Cardiac muscle cell (in vitro differentiated cells and primary cell): ENCODE measurements at regions not wholly inside any gene's neighbourhood (a gene's known extent, or its start where the extent isn't known, plus 50 kb on each side); places are given as distances from the start of the nearest gene placed in this dataset.

ENCODE experiments used
- DNase-seq, 2 donors: peaks; one replicate each; pipeline versions ENCODE4 v3.0.0 to v3.0.0-alpha.2; 2010 to 2017; ENCODE audit warnings: low read depth in 1 of 2, low spot score in 1 of 2
- H3K27ac ChIP-seq: fragments of 200-600 bp; sonication (generic); 2 replicates; pipeline ENCODE4 v1.5.1; 2016
- H3K27me3 ChIP-seq: fragments of 200-600 bp; sonication (generic); 2 replicates; pipeline ENCODE4 v1.6.0; 2016; ENCODE audit warnings: control low read depth
- H3K36me3 ChIP-seq: fragments of 200-600 bp; sonication (generic); 2 replicates; pipeline ENCODE4 v1.5.1; 2016; ENCODE audit warnings: control low read depth
- H3K4me1 ChIP-seq: fragments of 200-600 bp; sonication (generic); 2 replicates; pipeline ENCODE4 v1.8.1; 2017; ENCODE audit warnings: low read depth, mild to moderate bottlenecking, mixed run types
- H3K4me3 ChIP-seq: fragments of 200-600 bp; sonication (generic); 2 replicates; pipeline ENCODE4 v1.5.1; 2016; ENCODE audit warnings: mild to moderate bottlenecking
- H3K9me3 ChIP-seq: fragments of 200-600 bp; sonication (generic); 2 replicates; pipeline ENCODE4 v1.5.1; 2017; ENCODE audit warnings: low read depth, mild to moderate bottlenecking, control low read depth
- TF ChIP-seq, protein P1 (sequence below): IDR thresholded peaks from 2 replicates; pipeline ENCODE4 v1.5.1; 2012; ENCODE audit warnings: low read depth, mild to moderate bottlenecking, low read length

DNA sequence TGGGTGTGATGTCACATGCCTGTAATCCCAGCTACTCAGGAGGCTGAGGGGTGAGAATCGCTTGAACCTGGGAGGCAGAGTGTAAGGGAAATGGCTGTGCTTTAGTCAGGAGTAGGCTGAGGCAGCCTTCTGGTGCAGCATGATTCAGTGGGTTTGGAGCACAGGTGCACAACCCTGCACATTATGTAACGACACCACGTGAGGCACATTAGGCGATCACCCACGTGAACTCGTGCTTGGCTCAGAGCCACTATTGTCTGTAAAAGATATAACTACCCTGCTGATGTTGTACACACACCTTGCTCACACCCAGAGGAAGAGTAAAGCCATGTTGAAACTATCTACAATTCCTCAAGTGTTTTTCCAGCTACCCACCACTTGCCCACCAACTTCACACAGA is 54.8 kb upstream of the ZC3H15 start:
- Histone ChIP-seq H3K27me3 (no peaks in the 10 kb centered on the region), H3K27ac (no peak overlapping the region), H3K36me3 (no peaks in the 10 kb centered on the region), H3K9me3 (no peaks in the 10 kb centered on the region), H3K4me1 (no peaks in the 10 kb centered on the region), H3K4me3 (no peak overlapping the region)
- TF ChIP-seq, protein P1, sequence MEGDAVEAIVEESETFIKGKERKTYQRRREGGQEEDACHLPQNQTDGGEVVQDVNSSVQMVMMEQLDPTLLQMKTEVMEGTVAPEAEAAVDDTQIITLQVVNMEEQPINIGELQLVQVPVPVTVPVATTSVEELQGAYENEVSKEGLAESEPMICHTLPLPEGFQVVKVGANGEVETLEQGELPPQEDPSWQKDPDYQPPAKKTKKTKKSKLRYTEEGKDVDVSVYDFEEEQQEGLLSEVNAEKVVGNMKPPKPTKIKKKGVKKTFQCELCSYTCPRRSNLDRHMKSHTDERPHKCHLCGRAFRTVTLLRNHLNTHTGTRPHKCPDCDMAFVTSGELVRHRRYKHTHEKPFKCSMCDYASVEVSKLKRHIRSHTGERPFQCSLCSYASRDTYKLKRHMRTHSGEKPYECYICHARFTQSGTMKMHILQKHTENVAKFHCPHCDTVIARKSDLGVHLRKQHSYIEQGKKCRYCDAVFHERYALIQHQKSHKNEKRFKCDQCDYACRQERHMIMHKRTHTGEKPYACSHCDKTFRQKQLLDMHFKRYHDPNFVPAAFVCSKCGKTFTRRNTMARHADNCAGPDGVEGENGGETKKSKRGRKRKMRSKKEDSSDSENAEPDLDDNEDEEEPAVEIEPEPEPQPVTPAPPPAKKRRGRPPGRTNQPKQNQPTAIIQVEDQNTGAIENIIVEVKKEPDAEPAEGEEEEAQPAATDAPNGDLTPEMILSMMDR: no peak
- DNase-seq: no peak

DNA sequence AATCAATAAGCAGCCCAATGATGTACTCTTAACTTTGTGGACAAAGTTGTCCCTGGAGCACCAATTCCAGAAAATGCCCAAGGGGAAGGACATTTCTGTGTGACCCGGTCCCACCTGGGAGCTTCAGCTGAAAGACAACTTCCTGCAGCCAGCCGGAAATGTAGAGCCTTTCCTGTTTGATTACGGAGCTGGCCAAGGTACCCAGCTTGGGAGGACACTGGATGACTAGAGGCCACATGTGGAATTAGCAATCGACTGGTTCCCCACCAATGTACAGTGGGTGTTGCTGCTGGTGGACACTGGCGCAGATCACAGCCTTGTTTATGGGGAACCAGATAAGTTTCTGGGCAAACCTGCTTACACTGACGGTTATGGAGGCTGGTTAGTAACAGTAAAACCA is 53.0 kb upstream of the ZC3H15 start:
- H3K36me3 ChIP-seq: no peaks in the 10 kb centered on the region
- TF ChIP-seq, protein P1: no peak
- H3K27me3 ChIP-seq: no peaks in the 10 kb centered on the region
- H3K4me1 ChIP-seq: no peaks in the 10 kb centered on the region
- H3K9me3 ChIP-seq: no peaks in the 10 kb centered on the region
- H3K4me3 ChIP-seq: no peak overlapping the region
- no peak for DNase-seq
- no peak overlapping the region for H3K27ac ChIP-seq

DNA sequence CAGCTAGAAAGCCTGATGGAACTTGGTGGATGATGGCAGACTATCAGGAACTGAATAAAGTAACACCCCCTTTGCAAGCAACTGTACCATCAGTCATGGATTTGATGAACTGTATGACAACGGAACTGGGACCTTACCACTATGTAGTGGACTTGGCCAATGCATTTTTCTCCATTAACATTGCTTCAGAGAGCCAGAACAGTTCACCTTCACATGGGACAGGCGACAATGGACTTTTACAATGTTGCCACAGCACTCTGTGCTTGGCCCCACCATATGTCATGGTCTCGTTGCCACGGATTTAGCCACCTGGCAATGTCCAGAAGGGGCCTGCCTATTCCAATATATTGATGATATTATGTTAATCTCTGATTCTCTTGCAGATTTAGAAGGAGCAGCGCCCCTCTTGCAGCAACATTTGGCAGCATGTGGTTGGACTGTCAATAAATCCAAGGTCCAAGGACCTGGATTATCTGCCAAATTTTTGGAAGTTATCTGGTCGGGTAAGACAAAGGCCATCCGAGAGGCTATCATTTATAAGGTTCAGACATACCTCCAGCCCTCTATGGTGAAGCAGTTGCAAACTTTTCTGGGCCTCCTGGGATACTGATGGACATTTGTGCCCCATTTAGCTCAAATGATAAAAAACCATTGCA is 52.2 kb upstream of the ZC3H15 start:
- Histone ChIP-seq H3K4me1 (no peaks in the 10 kb centered on the region), H3K27ac (no peak overlapping the region), H3K36me3 (no peaks in the 10 kb centered on the region), H3K4me3 (no peak overlapping the region), H3K9me3 (no peaks in the 10 kb centered on the region), H3K27me3 (no peaks in the 10 kb centered on the region)
- TF ChIP-seq, protein P1: no peak
- DNase-seq: no peak
